GM18502 (cell line): ENCODE measurements at regions not wholly inside any gene's neighbourhood (a gene's known extent, or its start where the extent isn't known, plus 50 kb on each side); places are given as distances from the start of the nearest gene placed in this dataset.

Experiments used
- ATAC-seq: cut with Tn5 transposase; IDR thresholded peaks from one replicate; pipeline ENCODE4 v1.9.1; 2021; ENCODE audit warnings: mild to moderate bottlenecking; ENCODE audit not compliant: unreplicated experiment, poor library complexity

- no peak for ATAC-seq
These were observed 319.3 kb upstream of the SATB1 start for GRCh38 chr3:18744472-18744871.

GRCh38 chr3:18743761-18744160 is 318.6 kb upstream of the SATB1 start:
- no peak for ATAC-seq

GRCh38 chr3:18740631-18741583 is 315.8 kb upstream of the SATB1 start:
- peak; percentile 88 for ATAC-seq

GRCh38 chr3:18739099-18739433 is 313.9 kb upstream of the SATB1 start:
- no peak for ATAC-seq

- ATAC-seq, result no peak
These were observed 313.4 kb upstream of the SATB1 start for GRCh38 chr3:18738393-18739098.

GRCh38 chr3:18735005-18735404 is 309.9 kb upstream of the SATB1 start:
- ATAC-seq, result no peak

- no peak for ATAC-seq
These were observed 309.2 kb upstream of the SATB1 start for GRCh38 chr3:18734309-18734708.

- no peak for ATAC-seq
These were observed 307.3 kb upstream of the SATB1 start for GRCh38 chr3:18732474-18732873.

GRCh38 chr3:18730491-18730890 is 305.4 kb upstream of the SATB1 start:
- no peak for ATAC-seq

- no peak for ATAC-seq
These were observed 304.5 kb upstream of the SATB1 start for GRCh38 chr3:18729671-18730070.

GRCh38 chr3:18725668-18726407 is 300.7 kb upstream of the SATB1 start:
- ATAC-seq, result no peak

- ATAC-seq, result no peak
These were observed 299.3 kb upstream of the SATB1 start for GRCh38 chr3:18724456-18724855.

- ATAC-seq, result peak; percentile 55
These were observed 298.2 kb upstream of the SATB1 start for GRCh38 chr3:18723206-18723810.

GRCh38 chr3:18720543-18720942 is 295.4 kb upstream of the SATB1 start:
- ATAC-seq, result no peak

- ATAC-seq, result no peak
These were observed 292.5 kb upstream of the SATB1 start for GRCh38 chr3:18717598-18717997.

- no peak for ATAC-seq
These were observed 291.7 kb upstream of the SATB1 start for GRCh38 chr3:18716821-18717220.

GRCh38 chr3:18716101-18716500 is 291.0 kb upstream of the SATB1 start:
- no peak for ATAC-seq

GRCh38 chr3:18715208-18715607 is 290.1 kb upstream of the SATB1 start:
- ATAC-seq, result no peak

GRCh38 chr3:18713577-18713951 is 288.4 kb upstream of the SATB1 start:
- no peak for ATAC-seq

GRCh38 chr3:18712713-18713576 is 287.8 kb upstream of the SATB1 start:
- no peak for ATAC-seq
